ENCODE measurements at regions not wholly inside any gene's neighbourhood (a gene's known extent, or its start where the extent isn't known, plus 50 kb on each side); places are given as distances from the start of the nearest gene placed in this dataset.

GRCh38 chr9:104351726-104352125 lies 152.3 kb upstream of the OR13F1 start:
- no peak for TF ChIP-seq POLR2A (IDR thresholded peaks at IDR 0.05)
- no peak for TF ChIP-seq POLR2AphosphoS5 (IDR thresholded peaks at IDR 0.05)
- no peak for TF ChIP-seq CTCF (IDR thresholded peaks at IDR 0.05)
